ENCODE measurements at regions not wholly inside any gene's neighbourhood (a gene's known extent, or its start where the extent isn't known, plus 50 kb on each side); places are given as distances from the start of the nearest gene placed in this dataset.
"Not testable (repeated sequence)": the region's sequence is repeated elsewhere in the genome, so short reads cannot be mapped to it uniquely, and the experiment has no call there.

GRCh38 chr10:130936851-130937250 is 374.7 kb downstream of the TCERG1L start:
- no peaks in the 10 kb centered on the region for H3K36me3 ChIP-seq (ENCODE audit: control insufficient read depth, insufficient read depth, low read length)
- DNase-seq (ENCODE audit: low read depth): no peak
- H3K27me3 ChIP-seq (ENCODE audit: control insufficient read depth, insufficient read depth, low read length): no peaks in the 10 kb centered on the region
- H3K4me3 ChIP-seq (ENCODE audit: low read depth, low read length): no peak overlapping the region
- no peak for TF ChIP-seq CTCF (IDR thresholded peaks at IDR 0.05; ENCODE audit: insufficient read depth, low read length, poor library complexity, severe bottlenecking)

DNA sequence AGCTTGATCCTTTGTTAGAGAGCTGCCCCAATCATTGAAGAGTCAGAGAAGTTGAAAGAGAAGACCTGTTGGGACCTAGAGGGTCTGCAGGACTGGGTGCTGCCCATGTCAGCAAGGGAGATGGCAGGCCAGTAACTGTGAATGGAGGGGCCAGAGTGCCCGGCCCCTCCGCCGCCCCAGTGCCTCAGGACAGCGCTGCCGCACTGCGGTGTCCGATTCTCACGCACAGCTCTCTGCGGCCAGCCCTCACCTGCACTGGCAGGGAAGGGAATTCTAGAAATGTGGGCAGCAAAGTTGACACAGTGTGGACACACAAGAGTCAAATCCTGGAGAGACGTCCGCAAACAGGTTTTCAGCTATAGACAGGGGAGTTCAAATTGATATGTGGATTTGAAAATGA is 373.5 kb downstream of the TCERG1L start:
- TF ChIP-seq CTCF (IDR thresholded peaks at IDR 0.05; ENCODE audit: insufficient read depth, low read length, poor library complexity, severe bottlenecking): no peak
- Histone ChIP-seq H3K27me3 (ENCODE audit: control insufficient read depth, insufficient read depth, low read length) (no peaks in the 10 kb centered on the region), H3K4me3 (ENCODE audit: low read depth, low read length) (no peak overlapping the region), H3K36me3 (ENCODE audit: control insufficient read depth, insufficient read depth, low read length) (no peaks in the 10 kb centered on the region)
- DNase-seq (ENCODE audit: low read depth): no peak

DNA sequence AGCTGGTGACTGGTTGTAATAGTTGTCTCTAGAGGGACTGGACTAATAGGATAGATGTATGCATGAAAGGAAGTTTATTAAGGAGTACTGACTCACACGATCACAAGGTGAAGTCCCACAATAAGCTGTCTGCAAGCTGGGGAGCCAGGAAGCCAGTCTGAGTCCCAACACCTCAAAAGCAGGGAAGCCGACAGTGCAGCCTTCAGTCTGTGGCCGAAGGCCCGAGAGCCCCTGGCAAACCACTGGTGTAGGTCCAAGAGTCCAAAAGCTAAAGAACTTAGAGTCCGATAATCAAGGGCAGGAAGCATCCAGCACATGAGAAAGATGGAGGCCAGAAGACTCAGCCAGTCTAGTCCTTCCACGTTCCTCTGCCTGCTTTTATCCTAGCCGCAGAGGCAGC is 372.6 kb downstream of the TCERG1L start:
- not testable (repeated sequence) for H3K36me3 ChIP-seq (ENCODE audit: control insufficient read depth, insufficient read depth, low read length); H3K27me3 ChIP-seq (ENCODE audit: control insufficient read depth, insufficient read depth, low read length); DNase-seq (ENCODE audit: low read depth); H3K4me3 ChIP-seq (ENCODE audit: low read depth, low read length)

- H3K4me3 ChIP-seq (ENCODE audit: low read depth, low read length): no peak overlapping the region
- TF ChIP-seq CTCF (IDR thresholded peaks at IDR 0.05; ENCODE audit: insufficient read depth, low read length, poor library complexity, severe bottlenecking): no peak
These were observed 369.6 kb downstream of the TCERG1L start for GRCh38 chr10:130941886-130942285.

DNA sequence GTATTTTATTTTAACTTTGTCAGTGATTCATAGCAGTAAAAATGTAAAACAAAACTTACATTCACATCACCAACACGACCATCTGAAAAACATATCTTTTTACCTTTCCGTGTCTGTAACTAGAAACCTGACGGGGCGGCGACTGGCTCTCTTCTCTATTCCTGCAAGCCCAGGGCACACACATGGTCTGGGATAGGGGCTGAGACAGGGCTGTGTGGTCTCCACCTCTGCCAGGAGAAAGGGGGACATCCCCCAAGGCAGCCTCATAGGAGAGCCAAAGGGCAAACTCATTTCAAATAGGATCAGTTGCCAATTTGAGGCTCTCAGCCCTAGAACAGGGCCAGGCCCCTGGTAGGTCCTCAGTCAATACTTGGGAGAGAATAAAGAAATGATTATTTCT is 359.4 kb downstream of the TCERG1L start:
- no peak overlapping the region for H3K4me3 ChIP-seq (ENCODE audit: low read depth, low read length)
- no peaks in the 10 kb centered on the region for H3K27me3 ChIP-seq (ENCODE audit: control insufficient read depth, insufficient read depth, low read length)
- no peaks in the 10 kb centered on the region for H3K36me3 ChIP-seq (ENCODE audit: control insufficient read depth, insufficient read depth, low read length)
- TF ChIP-seq CTCF (IDR thresholded peaks at IDR 0.05; ENCODE audit: insufficient read depth, low read length, poor library complexity, severe bottlenecking): no peak
- DNase-seq (ENCODE audit: low read depth): no peak

More at GRCh38 chr10:130941886-130942285, 369.6 kb downstream of the TCERG1L start:
- Histone ChIP-seq H3K36me3 (ENCODE audit: control insufficient read depth, insufficient read depth, low read length) (no peaks in the 10 kb centered on the region), H3K27me3 (ENCODE audit: control insufficient read depth, insufficient read depth, low read length) (no peaks in the 10 kb centered on the region)
- DNase-seq (ENCODE audit: low read depth): no peak

- Histone ChIP-seq H3K36me3 (ENCODE audit: control insufficient read depth, insufficient read depth, low read length) (no peaks in the 10 kb centered on the region), H3K4me3 (ENCODE audit: low read depth, low read length) (no peak overlapping the region), H3K27me3 (ENCODE audit: control insufficient read depth, insufficient read depth, low read length) (no peaks in the 10 kb centered on the region)
- TF ChIP-seq CTCF (IDR thresholded peaks at IDR 0.05; ENCODE audit: insufficient read depth, low read length, poor library complexity, severe bottlenecking): no peak
- no peak for DNase-seq (ENCODE audit: low read depth)
These were observed 357.1 kb downstream of the TCERG1L start for GRCh38 chr10:130954326-130954905.
